GM19455 (cell line): ENCODE measurements at regions not wholly inside any gene's neighbourhood (a gene's known extent, or its start where the extent isn't known, plus 50 kb on each side); places are given as distances from the start of the nearest gene placed in this dataset.
"Not testable (repeated sequence)": the region's sequence is repeated elsewhere in the genome, so short reads cannot be mapped to it uniquely, and the experiment has no call there.

Source experiments
- ATAC-seq: cut with Tn5 transposase; IDR thresholded peaks from one replicate; pipeline ENCODE4 v1.9.1; 2021; ENCODE audit not compliant: unreplicated experiment

- no peak for ATAC-seq
Measured at GRCh38 chrX:74251006-74251930, 52.7 kb upstream of the ZCCHC13 start.

GRCh38 chrX:74250574-74250973, 53.4 kb upstream of the ZCCHC13 start:
- ATAC-seq, result no peak

GRCh38 chrX:74249963-74250362, 54.0 kb upstream of the ZCCHC13 start:
- no peak for ATAC-seq

GRCh38 chrX:74248889-74249288, 55.1 kb upstream of the ZCCHC13 start:
- ATAC-seq, result no peak

- ATAC-seq, result no peak
Measured at GRCh38 chrX:74246524-74246923, 57.5 kb upstream of the ZCCHC13 start.

- ATAC-seq, result no peak
Measured at GRCh38 chrX:74242484-74243138, 61.4 kb upstream of the ZCCHC13 start.

- ATAC-seq, result no peak
Measured at GRCh38 chrX:74242050-74242449, 61.9 kb upstream of the ZCCHC13 start.

GRCh38 chrX:74238771-74239170, 65.2 kb upstream of the ZCCHC13 start:
- ATAC-seq, result no peak

- no peak for ATAC-seq
Measured at GRCh38 chrX:74234818-74235217, 69.2 kb upstream of the ZCCHC13 start.

GRCh38 chrX:74232859-74233258, 71.1 kb upstream of the ZCCHC13 start:
- ATAC-seq, result no peak

- no peak for ATAC-seq
Measured at GRCh38 chrX:74231625-74232024, 72.4 kb upstream of the ZCCHC13 start.

- ATAC-seq, result no peak
Measured at GRCh38 chrX:74230094-74230493, 73.9 kb upstream of the ZCCHC13 start.

- ATAC-seq, result no peak
Measured at GRCh38 chrX:74225111-74225510, 78.9 kb upstream of the ZCCHC13 start.

GRCh38 chrX:74220277-74220676, 83.7 kb upstream of the ZCCHC13 start:
- ATAC-seq, result no peak

GRCh38 chrX:74218895-74219294, 85.1 kb upstream of the ZCCHC13 start:
- ATAC-seq, result no peak

GRCh38 chrX:74216421-74216820, 87.6 kb upstream of the ZCCHC13 start:
- ATAC-seq, result no peak

- ATAC-seq, result no peak
Measured at GRCh38 chrX:74211911-74212310, 92.1 kb upstream of the ZCCHC13 start.

- no peak for ATAC-seq
Measured at GRCh38 chrX:74207539-74207938, 96.4 kb upstream of the ZCCHC13 start.

- ATAC-seq, result no peak
Measured at GRCh38 chrX:74195605-74196004, 108.4 kb upstream of the ZCCHC13 start.

GRCh38 chrX:74195120-74195519, 108.9 kb upstream of the ZCCHC13 start:
- ATAC-seq, result no peak

GRCh38 chrX:74187211-74187610, 116.8 kb upstream of the ZCCHC13 start:
- no peak for ATAC-seq

- ATAC-seq, result not testable (repeated sequence)
Measured at GRCh38 chrX:74183047-74183446, 120.9 kb upstream of the ZCCHC13 start.
